Heart left ventricle (tissue), 13 donors: ENCODE measurements at regions not wholly inside any gene's neighbourhood (a gene's known extent, or its start where the extent isn't known, plus 50 kb on each side); places are given as distances from the start of the nearest gene placed in this dataset.
"Not testable (repeated sequence)": the region's sequence is repeated elsewhere in the genome, so short reads cannot be mapped to it uniquely, and the experiment has no call there.

ENCODE experiments used
- POLR2A ChIP-seq, 2 donors: fragments of 450-650 bp; IDR thresholded peaks; one replicate each; pipeline ENCODE4 v1.6.1; 2017; ENCODE audit warnings: antibody characterized with exemption in 2 of 2, mild to moderate bottlenecking in 2 of 2, moderate library complexity in 2 of 2
- TF ChIP-seq, protein P1 (sequence below), 12 donors: fragments of 200-600 bp; sonication (generic) in 4 of 12; IDR thresholded peaks; one replicate each; pipeline versions ENCODE4 v1.5.0 to v1.8.0; 2018 to 2022; ENCODE audit warnings: antibody characterized with exemption in 12 of 12, mild to moderate bottlenecking in 5 of 12
- donor health status: ischemic (EF 13 %, LVEDD 7.1; RV severe dilation, severe dysfunction).
- donor health status: DM: no; HTN: yes; CAD: no.
- donor health status: DM: no; HTN: no; CAD: no.
- donor health status: ischemic (EF 25% LVEDD 6.9; RV normal size, moderate dysfunction).
- donor health status: ischemic (EF 25% LVEDD 5.7; RV mildly dilated, moderate dysfunction).
- donor health status: ischemic (EF 35%, LVEDD 5.7; RV mildly dilated, moderate dysfunction).
- donor health status: nonischemic (EF 11% LVEDD 7.7; RV severe dilation, severe dysfunction).
- donor health status: DM: yes; HTN: yes; CAD: no.
- donor health status: PGD.
- donor health status: ischemic (EF 29% LVEDD 5.4; RV normal size, mild dysfunction).
- donor health status: nonischemic (EF 23%, LVEDD 6.1; RV moderate dilation, normal function).

GRCh38 chr7:10465536-10465935 is 508.1 kb upstream of the PHF14 start:
- TF ChIP-seq, protein P1, sequence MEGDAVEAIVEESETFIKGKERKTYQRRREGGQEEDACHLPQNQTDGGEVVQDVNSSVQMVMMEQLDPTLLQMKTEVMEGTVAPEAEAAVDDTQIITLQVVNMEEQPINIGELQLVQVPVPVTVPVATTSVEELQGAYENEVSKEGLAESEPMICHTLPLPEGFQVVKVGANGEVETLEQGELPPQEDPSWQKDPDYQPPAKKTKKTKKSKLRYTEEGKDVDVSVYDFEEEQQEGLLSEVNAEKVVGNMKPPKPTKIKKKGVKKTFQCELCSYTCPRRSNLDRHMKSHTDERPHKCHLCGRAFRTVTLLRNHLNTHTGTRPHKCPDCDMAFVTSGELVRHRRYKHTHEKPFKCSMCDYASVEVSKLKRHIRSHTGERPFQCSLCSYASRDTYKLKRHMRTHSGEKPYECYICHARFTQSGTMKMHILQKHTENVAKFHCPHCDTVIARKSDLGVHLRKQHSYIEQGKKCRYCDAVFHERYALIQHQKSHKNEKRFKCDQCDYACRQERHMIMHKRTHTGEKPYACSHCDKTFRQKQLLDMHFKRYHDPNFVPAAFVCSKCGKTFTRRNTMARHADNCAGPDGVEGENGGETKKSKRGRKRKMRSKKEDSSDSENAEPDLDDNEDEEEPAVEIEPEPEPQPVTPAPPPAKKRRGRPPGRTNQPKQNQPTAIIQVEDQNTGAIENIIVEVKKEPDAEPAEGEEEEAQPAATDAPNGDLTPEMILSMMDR (IDR thresholded peaks at IDR 0.05), result not testable (repeated sequence)
- TF ChIP-seq POLR2A (IDR thresholded peaks at IDR 0.05), result not testable (repeated sequence)
